Activated T-helper 2 cell treated with anti-CD3 and anti-CD28 coated beads, Interferon-gamma antibody, Interleukin-2, Interleukin-4, amounts not matched to agents 10 μg/mL and 5 μg/mL and 100 μg/mL, durations not matched to agents 14 hours and 24 hours and 36 hours (primary cell): ENCODE measurements at regions not wholly inside any gene's neighbourhood (a gene's known extent, or its start where the extent isn't known, plus 50 kb on each side); places are given as distances from the start of the nearest gene placed in this dataset.

Source experiments
- DNase-seq: peaks from one replicate; pipeline ENCODE4 v3.0.0; 2021; ENCODE audit warnings: low spot score
- H3K27ac Mint-ChIP-seq: one replicate; pipeline ENCODE4 v1.8.0; 2021; ENCODE audit warnings: mixed read lengths
- H3K27me3 Mint-ChIP-seq: one replicate; pipeline ENCODE4 v1.8.0; 2021; ENCODE audit warnings: low read depth, mixed read lengths
- H3K36me3 Mint-ChIP-seq: one replicate; pipeline ENCODE4 v1.8.0; 2021; ENCODE audit warnings: low read depth, mixed read lengths
- H3K4me1 Mint-ChIP-seq: one replicate; pipeline ENCODE4 v1.8.0; 2021; ENCODE audit warnings: low read depth, mixed read lengths
- H3K4me3 Mint-ChIP-seq: one replicate; pipeline ENCODE4 v1.8.0; 2021; ENCODE audit warnings: low read depth, mild to moderate bottlenecking, moderate library complexity, mixed read lengths
- H3K9me3 Mint-ChIP-seq: one replicate; pipeline ENCODE4 v1.8.0; 2021; ENCODE audit warnings: mixed read lengths
- intact Hi-C: fragments of 100-400 bp; cut with micrococcal nuclease; formaldehyde crosslinking; loops from one replicate; pipeline ENCODE4 v1.15.1; 2023

DNA sequence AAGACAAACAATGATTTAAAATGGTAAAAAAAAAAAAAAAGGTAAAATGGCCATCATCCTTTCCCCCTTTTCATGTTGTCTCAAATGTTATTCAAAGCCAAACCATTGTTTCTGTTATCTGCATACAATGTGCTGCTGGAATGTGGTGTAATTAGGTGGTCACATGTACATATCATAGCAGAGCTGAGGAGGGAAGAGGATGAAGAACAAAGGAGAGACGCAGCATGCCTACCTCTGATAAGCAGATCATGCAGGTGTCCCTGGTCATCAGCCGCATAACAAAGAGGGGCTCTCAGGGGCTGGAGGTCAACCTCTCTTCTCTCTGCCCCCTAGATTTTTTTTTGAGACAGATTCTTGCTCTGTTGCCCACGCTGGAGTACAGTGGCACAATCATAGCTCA is 141.0 kb downstream of the CARTPT start:
- H3K36me3 Mint-ChIP-seq, result no peaks in the 10 kb centered on the region
- no peak for DNase-seq
- H3K4me3 Mint-ChIP-seq, result no peak overlapping the region
- intact Hi-C loops, result no loop called here
- H3K9me3 Mint-ChIP-seq, result peaks cover 15% of the 10 kb centered on the region
- H3K27ac Mint-ChIP-seq, result no peak overlapping the region
- H3K27me3 Mint-ChIP-seq, result peaks cover 3% of the 10 kb centered on the region
- no peaks in the 10 kb centered on the region for H3K4me1 Mint-ChIP-seq

DNA sequence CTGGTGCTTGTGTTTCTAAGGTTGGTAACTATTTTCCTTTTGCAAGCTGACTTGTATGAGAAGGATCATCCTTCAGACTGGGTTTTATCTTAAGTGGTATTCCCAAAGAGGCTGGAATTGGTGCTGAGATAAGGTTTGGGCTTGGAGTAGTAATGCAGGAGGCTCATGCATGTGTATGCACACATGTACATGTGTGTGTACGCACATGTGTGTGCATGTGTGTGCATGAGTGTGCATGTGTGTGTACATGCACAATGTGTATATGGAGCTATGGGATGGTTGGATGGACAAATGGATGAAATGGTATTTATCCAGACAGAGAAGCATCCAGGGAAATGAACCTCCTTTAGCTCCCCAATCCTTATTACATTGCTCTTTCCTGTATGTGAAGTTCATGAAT is 142.6 kb downstream of the CARTPT start:
- no peak overlapping the region for H3K27ac Mint-ChIP-seq
- no peaks in the 10 kb centered on the region for H3K4me1 Mint-ChIP-seq
- peaks cover 3% of the 10 kb centered on the region for H3K27me3 Mint-ChIP-seq
- no peak for DNase-seq
- no peak overlapping the region for H3K4me3 Mint-ChIP-seq
- H3K9me3 Mint-ChIP-seq, result peaks cover 9% of the 10 kb centered on the region
- H3K36me3 Mint-ChIP-seq, result no peaks in the 10 kb centered on the region
- intact Hi-C loops, result no loop called here

DNA sequence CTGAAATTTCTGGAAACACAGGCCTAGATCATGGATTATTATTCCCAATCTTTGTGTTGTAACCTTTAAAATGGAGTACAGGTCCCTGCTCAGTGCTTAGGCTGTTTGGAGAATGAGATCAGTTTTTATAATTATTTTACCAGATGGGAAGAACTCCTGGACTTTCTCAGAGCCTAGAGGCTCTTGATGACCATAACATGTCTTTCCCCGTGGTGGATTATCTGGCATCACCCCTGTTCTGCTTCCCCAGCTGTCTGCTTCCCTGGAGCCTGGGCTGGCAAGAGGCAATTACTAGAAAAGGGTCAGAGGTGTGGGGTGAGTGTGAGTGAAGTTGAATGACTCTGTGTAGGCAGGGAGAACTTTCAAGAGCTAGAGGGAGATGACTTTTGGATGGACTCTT is 143.0 kb downstream of the CARTPT start:
- no peak overlapping the region for H3K27ac Mint-ChIP-seq
- no peak overlapping the region for H3K4me3 Mint-ChIP-seq
- intact Hi-C loops, result no loop called here
- H3K27me3 Mint-ChIP-seq, result peaks cover 3% of the 10 kb centered on the region
- no peaks in the 10 kb centered on the region for H3K36me3 Mint-ChIP-seq
- no peaks in the 10 kb centered on the region for H3K4me1 Mint-ChIP-seq
- peaks cover 5% of the 10 kb centered on the region for H3K9me3 Mint-ChIP-seq
- DNase-seq, result no peak

DNA sequence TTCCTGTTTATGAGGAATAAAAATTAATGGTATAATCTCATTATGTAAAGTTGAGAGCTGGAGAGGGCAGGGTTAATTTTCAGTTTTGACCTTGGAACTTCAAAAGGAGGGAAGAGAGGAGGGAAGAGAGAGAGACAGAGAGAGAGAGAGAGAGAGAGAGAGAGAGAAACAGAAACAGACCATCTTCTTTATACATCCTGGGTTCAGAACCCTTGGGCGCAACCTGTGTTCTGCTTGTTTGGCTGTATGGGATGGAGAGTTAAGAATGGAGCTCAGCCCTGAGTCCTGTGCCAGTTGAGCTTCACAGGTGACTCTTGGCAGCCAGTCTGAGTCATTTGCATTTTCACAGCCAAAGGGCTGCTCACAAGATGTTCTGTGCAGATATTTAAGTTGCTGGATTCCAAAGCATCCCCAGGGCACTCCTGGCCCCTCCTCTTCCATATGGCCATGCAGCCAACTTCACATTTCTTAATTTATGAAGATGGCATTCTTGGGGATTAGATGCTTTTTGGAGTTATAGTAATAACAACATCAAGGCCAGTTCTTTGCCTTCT is 143.5 kb downstream of the CARTPT start:
- H3K4me3 Mint-ChIP-seq, result no peak overlapping the region
- intact Hi-C loops, result no loop called here
- peaks cover 5% of the 10 kb centered on the region for H3K9me3 Mint-ChIP-seq
- no peak overlapping the region for H3K27ac Mint-ChIP-seq
- no peak for DNase-seq
- no peaks in the 10 kb centered on the region for H3K36me3 Mint-ChIP-seq
- H3K4me1 Mint-ChIP-seq, result no peaks in the 10 kb centered on the region
- peaks cover 3% of the 10 kb centered on the region for H3K27me3 Mint-ChIP-seq

DNA sequence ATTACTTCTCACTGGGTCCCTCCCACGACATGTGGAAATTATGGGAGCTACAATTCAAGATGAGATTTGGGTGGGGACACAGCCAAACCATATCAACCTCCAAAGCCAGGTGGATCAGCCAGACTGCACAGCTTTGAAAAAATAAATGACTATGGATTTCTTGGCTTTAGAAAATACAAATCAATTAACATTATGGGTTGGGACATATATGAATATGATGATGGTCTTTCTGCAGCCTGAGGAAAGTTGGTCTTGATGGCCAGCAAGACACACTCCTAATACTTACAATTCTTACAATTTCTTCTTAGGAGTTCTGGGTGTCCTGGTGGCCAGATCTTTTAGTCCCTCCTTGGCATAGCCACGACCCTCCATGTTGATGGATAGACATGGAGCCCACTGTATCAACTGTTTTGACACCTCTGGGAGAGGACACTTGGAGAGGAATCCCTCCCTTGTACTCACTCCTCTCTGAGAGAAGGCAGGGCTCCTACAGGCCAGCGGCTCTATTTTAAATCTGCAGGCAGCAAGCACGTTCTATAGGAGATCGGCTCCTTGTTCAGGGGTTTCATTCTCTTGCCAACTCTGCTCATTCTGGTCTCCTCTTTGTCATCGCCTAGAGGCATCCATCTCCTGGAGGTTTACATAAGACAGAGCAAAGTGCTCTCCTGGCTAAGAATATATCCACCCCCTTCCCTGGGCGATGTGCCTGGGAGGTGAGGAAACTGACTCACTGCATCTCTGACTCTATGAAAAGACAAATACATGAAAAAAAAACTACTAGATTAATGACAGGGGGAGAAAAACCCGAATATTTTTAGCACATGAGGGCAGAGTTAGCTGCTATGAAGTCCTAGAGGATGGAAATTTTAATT is 145.9 kb downstream of the CARTPT start:
- H3K4me3 Mint-ChIP-seq, result no peak overlapping the region
- H3K27ac Mint-ChIP-seq, result no peak overlapping the region
- intact Hi-C loops, result no loop called here
- peaks cover 5% of the 10 kb centered on the region for H3K27me3 Mint-ChIP-seq
- H3K4me1 Mint-ChIP-seq, result no peaks in the 10 kb centered on the region
- H3K9me3 Mint-ChIP-seq, result no peaks in the 10 kb centered on the region
- H3K36me3 Mint-ChIP-seq, result no peaks in the 10 kb centered on the region
- no peak for DNase-seq

DNA sequence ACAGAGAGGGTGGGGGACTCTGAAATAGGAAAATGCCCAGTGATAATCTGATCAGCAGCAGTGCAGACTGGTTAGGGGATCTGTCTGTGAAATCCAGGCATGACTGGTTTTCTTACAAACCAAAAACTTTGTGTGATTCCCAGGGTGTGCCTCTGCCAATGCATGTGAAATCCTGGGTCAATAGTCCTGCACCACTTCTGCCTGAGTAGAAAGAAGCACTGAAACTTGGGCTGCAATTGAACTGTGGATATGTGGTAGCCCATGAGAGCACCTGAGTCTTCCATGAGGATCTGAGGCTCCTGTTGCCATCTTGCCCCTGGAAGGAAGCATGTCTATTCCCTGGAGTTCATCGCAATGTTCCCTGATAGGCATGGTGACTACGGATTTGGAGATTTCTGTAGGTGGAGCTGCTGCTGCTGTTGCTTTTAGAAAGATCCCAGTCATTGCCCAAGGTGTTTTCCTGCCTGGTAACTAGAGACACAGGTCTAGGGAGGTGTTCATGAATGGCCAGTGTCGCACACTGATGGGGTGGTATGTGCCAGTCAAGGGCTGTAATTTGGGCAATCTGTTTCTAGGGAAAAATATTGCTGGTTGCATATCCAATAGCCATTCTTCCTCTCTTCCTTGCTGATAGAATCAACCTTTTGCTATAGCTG is 146.7 kb downstream of the CARTPT start:
- intact Hi-C loops, result no loop called here
- DNase-seq, result no peak
- Mint-ChIP-seq H3K4me3 (no peak overlapping the region), H3K27ac (no peak overlapping the region), H3K4me1 (no peaks in the 10 kb centered on the region), H3K9me3 (no peaks in the 10 kb centered on the region), H3K27me3 (peaks cover 5% of the 10 kb centered on the region), H3K36me3 (no peaks in the 10 kb centered on the region)

DNA sequence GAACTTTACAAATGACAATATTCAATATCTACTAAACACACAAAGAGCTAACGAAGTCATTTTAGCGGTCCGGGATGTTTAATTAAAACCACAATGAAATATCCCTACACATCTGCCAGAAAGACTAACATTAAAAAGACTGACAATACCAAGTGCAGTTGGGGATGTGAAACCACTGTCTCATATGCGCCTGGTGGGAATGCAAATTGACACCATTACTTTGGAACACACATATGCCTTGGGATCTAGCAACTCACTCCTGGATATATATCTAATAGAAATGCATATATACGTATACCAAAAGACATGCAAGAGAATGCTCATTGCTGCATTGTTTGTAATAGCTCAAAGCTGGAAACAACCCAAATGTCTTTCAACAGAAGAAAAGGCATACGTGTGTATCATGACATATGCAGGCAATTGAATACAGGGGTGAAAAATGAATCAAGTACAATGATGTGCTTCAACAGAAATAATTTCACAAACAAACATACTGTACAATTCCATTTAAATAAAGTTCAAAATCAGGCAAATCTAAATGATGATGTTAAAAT is 153.3 kb downstream of the CARTPT start:
- Mint-ChIP-seq H3K9me3 (no peaks in the 10 kb centered on the region), H3K36me3 (no peaks in the 10 kb centered on the region), H3K4me3 (no peak overlapping the region), H3K4me1 (no peaks in the 10 kb centered on the region), H3K27ac (no peak overlapping the region), H3K27me3 (peaks cover 4% of the 10 kb centered on the region)
- no peak for DNase-seq
- intact Hi-C loops, result no loop called here

DNA sequence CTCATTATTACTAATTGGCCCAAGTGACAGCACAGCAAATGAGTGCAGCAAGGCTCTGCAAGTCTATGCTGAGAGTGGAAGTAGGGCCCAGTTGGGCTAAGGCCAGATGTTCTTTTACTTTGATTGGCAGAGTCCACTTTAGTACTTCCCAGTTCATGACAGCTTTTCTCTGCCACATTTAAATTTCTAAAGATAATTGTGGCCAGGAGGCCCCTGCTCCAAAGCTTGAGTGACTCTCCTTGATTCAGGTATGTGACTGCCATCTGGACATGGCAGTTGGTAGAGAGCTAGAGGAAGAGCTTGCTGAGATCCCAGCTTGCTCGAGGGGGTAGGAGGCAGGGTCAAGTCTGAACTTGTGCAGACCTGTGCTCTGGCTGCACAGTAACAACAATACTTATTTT is 154.1 kb downstream of the CARTPT start:
- Mint-ChIP-seq H3K27ac (no peak overlapping the region), H3K36me3 (no peaks in the 10 kb centered on the region), H3K4me3 (no peak overlapping the region), H3K4me1 (no peaks in the 10 kb centered on the region), H3K27me3 (peaks cover 4% of the 10 kb centered on the region), H3K9me3 (no peaks in the 10 kb centered on the region)
- intact Hi-C loops, result no loop called here
- no peak for DNase-seq

DNA sequence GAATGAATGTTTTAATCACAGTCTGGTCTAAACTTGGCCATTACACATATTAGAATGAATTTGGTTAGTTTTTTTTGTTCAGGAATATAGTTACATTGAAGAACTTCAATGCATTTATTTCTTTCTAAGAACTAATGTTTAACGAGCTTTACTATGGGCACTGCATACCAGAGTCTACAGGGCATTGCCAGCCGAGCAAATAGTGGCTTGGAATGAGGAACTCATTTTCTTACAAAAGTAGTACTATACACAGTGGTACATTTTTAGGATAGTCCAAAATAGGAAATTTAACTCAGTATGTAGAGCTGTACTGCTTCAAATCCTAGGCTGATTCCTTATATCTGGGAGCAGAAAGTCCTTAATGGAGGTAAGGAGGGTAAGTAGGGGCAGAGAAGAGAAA is 155.4 kb downstream of the CARTPT start:
- H3K36me3 Mint-ChIP-seq, result no peaks in the 10 kb centered on the region
- no peak overlapping the region for H3K4me3 Mint-ChIP-seq
- intact Hi-C loops, result no loop called here
- H3K4me1 Mint-ChIP-seq, result no peaks in the 10 kb centered on the region
- H3K27me3 Mint-ChIP-seq, result peaks cover 4% of the 10 kb centered on the region
- no peak overlapping the region for H3K27ac Mint-ChIP-seq
- no peaks in the 10 kb centered on the region for H3K9me3 Mint-ChIP-seq
- no peak for DNase-seq

DNA sequence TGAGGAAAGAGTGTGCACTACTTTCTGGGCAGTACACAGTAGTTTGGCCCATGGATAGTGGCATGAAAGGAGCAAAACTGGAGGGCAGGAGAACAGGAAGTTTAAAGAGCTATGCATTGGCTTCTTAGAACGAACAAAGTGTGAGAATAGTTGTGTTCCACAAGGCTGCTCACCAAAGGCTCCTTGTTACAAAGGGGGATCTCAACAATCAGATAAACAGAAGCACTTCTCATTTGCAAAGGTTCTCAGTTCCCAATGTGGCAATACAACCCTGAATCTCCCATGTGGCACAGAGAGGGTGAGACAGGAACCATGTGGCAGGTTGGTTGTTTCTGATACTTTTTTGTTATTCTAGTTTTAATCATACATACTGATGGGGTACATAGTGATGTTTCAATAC is 158.4 kb downstream of the CARTPT start:
- H3K27me3 Mint-ChIP-seq, result peaks cover 2% of the 10 kb centered on the region

DNA sequence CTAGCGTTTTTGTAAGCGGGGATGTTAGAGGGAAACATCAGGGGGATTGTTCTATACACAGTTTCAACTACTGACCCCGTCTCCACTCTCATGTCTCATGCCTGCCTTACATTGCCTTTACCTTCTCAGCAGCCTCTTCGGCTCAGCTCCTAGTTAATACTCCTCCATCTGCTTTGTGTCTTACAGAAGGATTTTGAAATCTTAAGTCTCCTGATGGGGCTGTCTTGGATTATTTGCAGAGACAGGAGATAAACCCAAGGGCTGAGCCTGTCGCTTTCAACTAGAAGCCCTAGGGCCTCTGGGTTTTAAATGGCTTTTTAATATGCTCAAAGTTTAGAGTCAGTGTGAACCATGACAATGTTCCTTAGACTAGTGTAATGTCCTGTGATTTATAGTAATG is 161.5 kb downstream of the CARTPT start:
- H3K36me3 Mint-ChIP-seq, result no peaks in the 10 kb centered on the region

More for the DNA sequence above, 158.4 kb downstream of the CARTPT start:
- Mint-ChIP-seq H3K4me3 (no peak overlapping the region), H3K36me3 (no peaks in the 10 kb centered on the region), H3K27ac (no peak overlapping the region), H3K9me3 (no peaks in the 10 kb centered on the region), H3K4me1 (no peaks in the 10 kb centered on the region)
- DNase-seq, result no peak
- intact Hi-C loops, result no loop called here

DNA sequence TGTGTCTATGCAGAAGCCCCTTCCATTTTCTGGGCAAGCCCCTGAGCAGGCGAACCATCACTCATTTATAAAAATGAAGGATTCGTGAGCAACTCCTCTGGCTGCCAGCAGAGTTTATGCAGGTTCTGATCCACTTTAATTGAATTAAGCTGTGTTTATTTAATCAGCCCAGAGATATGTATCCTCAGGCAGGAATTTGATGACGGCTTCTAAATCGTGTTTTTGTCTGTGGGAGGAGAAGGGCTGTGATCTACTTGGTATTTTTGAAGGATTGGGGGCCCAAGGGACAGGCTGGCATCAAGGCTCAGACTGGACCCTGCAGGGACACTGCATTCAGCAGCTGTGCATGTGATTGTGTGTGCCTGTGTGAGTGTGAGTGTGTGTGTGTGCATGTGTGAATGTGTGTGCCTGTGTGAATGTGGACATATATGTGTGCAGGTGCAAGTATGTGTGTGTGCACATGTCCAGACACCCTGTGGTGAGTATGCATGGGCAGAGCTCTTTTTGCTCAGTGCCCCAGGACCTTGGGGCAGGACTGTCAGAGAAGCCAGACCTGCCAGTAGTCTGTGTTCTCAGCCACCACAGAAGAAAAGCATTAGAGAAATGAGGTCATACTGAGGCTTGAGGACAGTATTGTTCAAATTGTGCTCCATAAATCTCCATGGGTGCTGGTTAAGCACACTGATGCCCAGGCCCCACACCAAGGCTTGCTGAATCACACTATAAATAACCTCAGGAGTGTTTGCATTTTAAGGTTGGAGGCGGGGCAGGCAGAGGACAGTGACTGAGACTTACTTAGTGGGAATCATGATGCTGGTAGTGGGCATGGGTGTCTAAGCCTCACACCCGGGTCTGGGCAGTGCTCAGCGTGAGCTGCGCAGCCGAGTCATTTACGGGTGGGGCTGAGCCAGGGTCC is 164.0 kb downstream of the CARTPT start:
- intact Hi-C loops, result no loop called here

More for the DNA sequence above, 161.5 kb downstream of the CARTPT start:
- Mint-ChIP-seq H3K9me3 (no peaks in the 10 kb centered on the region), H3K27me3 (no peaks in the 10 kb centered on the region), H3K4me1 (no peaks in the 10 kb centered on the region), H3K4me3 (no peak overlapping the region), H3K27ac (no peak overlapping the region)
- intact Hi-C loops, result no loop called here
- DNase-seq, result no peak

More for the DNA sequence above, 164.0 kb downstream of the CARTPT start:
- Mint-ChIP-seq H3K9me3 (peaks cover under 1% of the 10 kb centered on the region), H3K27me3 (no peaks in the 10 kb centered on the region), H3K4me3 (no peak overlapping the region), H3K36me3 (no peaks in the 10 kb centered on the region), H3K4me1 (no peaks in the 10 kb centered on the region), H3K27ac (no peak overlapping the region)
- DNase-seq, result no peak
